Fibroblast of mammary gland (primary cell): ENCODE measurements at regions not wholly inside any gene's neighbourhood (a gene's known extent, or its start where the extent isn't known, plus 50 kb on each side); places are given as distances from the start of the nearest gene placed in this dataset.
"Not testable (repeated sequence)": the region's sequence is repeated elsewhere in the genome, so short reads cannot be mapped to it uniquely, and the experiment has no call there.

Source experiments
- DNase-seq: peaks from one replicate; pipeline ENCODE4 v3.0.0-alpha.2; 2010; ENCODE audit warnings: low read depth
- H3K4me3 ChIP-seq: 2 replicates; pipeline ENCODE4 v1.5.1; 2011; ENCODE audit warnings: low read depth, mild to moderate bottlenecking, low read length, moderate library complexity; ENCODE audit not compliant: control insufficient read depth
- TF ChIP-seq, protein P1 (sequence below): conservative IDR thresholded peaks from 2 replicates; pipeline ENCODE4 v1.5.1; 2011; ENCODE audit warnings: low read depth, low read length, inconsistent platforms; ENCODE audit not compliant: control insufficient read depth, insufficient read depth

DNA sequence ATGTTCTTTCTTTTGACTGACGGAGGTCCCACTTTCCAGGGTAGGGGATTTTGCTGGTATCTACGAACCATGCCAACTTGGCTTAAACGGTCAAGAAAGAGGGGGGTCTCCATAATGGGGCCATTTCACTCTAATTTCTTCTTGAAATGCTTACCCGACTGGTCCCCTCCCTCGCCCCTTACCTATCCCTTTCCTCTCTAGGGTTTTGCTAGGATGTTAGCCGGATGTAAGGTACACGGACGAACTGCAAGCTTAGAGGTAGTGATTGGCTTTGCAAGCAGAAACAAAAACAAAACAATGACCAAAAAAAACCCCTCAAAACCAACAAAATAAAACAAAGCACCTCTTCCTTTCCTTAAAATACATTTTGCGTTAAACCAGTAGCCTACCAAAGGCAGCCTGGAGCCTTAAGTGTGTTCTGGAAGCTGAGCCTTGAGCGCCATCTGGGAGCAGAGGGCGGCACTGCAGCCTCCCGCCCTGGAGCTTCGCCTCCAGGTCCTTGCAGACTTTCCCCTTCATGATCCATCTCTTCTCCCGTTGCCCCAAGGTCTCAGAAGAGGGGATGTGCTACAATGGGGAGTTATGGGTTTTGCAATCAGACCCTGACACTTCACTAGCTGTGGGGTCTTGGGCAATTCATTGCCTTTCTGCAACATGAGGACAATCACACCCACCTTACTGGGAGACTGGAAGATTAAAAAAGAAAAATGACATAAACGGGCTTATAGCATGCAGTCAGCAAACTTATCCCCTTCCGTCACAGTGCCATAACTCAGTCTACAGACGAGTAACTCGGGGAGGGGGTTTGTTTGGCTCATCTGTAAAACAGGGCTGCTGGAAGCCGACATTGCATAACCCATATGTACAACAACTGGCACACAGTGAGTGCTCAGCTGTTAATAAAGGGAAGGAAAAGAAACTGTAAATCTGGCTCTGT is 125.9 kb upstream of the RRN3 start:
- TF ChIP-seq, protein P1, sequence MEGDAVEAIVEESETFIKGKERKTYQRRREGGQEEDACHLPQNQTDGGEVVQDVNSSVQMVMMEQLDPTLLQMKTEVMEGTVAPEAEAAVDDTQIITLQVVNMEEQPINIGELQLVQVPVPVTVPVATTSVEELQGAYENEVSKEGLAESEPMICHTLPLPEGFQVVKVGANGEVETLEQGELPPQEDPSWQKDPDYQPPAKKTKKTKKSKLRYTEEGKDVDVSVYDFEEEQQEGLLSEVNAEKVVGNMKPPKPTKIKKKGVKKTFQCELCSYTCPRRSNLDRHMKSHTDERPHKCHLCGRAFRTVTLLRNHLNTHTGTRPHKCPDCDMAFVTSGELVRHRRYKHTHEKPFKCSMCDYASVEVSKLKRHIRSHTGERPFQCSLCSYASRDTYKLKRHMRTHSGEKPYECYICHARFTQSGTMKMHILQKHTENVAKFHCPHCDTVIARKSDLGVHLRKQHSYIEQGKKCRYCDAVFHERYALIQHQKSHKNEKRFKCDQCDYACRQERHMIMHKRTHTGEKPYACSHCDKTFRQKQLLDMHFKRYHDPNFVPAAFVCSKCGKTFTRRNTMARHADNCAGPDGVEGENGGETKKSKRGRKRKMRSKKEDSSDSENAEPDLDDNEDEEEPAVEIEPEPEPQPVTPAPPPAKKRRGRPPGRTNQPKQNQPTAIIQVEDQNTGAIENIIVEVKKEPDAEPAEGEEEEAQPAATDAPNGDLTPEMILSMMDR, result peak; percentile 65
- peak; percentile 12 for DNase-seq
- H3K4me3 ChIP-seq, result not testable (repeated sequence)

DNA sequence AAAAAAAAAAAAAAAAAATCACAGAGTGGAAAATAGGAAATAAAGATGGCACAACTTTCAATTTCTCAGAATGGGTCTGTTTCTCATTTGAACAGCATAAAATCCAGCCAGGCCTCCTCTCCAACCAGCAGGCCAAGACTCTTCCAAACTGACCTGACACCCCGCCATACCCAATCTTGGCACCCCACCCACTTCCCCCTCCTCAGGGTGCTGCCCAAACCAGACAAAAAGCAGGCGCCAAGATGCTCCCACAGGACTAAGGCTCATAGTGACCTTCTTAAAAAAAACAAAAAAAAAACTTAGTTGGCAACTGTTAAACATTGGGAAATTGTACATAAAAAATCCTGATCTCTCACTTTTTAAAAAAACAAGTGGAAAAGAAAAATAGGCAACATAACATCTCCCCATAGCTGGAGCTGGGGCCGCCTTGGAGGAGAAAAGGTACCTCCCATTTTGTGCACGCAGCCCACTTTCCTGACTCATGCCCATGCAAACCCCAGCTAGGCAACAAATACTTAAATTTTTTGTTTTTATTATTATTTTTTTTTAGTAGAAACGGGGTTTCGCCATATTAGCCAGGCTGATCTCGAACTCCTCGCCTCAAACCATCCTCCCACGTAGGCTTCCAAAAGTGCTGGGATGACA is 124.9 kb upstream of the RRN3 start:
- peak; percentile 2 for DNase-seq
- H3K4me3 ChIP-seq, result not testable (repeated sequence)

DNA sequence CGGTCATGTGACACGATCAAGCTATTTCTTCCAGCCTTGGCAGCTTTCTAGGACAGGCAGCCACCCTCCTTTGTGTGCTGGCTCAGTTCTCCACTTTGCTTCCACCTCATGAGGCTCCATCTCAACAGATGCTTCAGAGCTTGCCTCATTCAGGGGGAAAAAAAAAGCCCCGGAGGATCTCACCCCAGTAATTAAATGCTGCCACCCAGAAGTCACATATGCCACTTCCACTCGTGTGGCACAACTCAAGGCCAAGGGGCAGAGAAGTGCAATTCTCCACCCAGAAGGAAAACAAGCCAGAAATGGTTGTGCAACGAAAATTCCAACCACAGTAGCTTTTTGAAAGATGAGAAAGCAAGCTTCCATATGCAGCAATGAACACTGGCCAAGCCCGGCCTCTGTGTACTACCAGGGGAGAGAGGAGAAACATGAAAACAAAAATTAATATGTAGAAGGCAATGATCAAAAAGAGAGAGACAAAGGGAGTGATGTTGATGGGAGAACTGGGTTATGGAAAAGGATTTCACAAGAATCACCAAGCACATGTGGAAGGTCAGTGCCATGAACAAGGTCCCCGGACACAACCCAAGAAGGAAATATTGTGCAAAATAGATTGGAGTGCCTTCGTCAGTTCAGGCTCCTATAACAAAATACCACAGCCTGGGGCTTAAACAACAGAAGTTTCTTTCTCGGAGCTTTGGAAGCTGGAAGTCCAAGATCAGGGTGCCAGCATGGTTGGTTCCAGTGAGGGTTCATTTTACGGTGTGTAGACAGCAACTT is 113.3 kb upstream of the RRN3 start:
- DNase-seq, result peak; percentile 42
- not testable (repeated sequence) for H3K4me3 ChIP-seq

DNA sequence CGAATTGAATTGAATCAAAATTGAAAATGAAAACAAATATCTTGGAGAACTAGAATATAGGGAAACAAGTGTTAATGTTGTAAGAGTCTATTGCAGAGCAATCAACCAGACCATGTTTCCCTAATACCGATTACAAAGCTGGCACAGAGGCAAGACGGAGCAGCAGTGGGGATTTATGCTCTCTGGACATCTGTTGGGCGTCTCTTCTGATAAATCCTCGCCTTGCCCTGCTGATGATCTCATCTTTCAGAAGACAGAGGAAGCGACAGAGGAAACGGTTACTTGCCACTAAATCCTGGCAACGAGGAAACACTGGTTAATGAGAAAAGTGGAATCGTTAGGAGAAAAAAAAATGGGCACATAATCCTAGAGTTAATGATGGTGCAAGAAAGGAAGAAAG is 112.4 kb upstream of the RRN3 start:
- not testable (repeated sequence) for H3K4me3 ChIP-seq
- peak; percentile 43 for DNase-seq

DNA sequence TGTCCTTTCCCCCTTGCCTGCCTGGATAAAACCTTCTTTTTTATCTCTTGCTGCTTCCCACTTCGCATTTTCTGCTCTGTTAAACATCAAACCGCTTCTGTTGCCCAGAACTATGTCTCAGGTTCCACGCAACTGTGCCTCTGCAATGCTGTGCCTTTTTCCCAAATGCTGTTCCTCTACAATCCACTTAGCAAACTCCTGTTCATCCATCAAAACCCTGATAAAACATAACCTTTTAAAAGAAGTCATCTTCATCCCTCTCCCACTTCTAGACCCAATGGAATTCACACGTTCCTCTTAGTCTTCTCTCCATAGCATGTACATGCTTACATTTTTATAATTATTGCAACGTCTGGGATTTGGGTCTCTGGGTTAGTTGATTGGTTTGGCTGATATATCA is 111.9 kb upstream of the RRN3 start:
- not testable (repeated sequence) for DNase-seq, H3K4me3 ChIP-seq

DNA sequence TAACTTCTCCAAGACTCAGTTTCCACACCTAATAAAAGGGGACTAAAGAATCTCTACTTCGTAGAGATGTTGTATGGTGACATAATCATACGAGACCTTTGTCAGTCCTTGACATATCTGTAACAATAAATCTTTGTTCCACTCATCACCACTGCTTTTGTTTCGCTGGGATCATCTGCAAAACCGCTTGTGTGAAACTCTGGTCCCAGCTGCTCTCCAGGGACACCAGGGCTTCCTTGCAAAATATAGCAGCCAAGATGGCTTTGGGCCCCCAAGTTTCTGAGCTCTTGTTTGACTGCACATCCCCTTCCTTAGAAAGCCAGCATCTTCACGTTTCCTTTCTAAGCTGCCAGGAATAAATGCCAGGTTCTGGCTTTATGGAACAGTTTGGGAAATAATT is 110.5 kb upstream of the RRN3 start:
- not testable (repeated sequence) for H3K4me3 ChIP-seq, DNase-seq

DNA sequence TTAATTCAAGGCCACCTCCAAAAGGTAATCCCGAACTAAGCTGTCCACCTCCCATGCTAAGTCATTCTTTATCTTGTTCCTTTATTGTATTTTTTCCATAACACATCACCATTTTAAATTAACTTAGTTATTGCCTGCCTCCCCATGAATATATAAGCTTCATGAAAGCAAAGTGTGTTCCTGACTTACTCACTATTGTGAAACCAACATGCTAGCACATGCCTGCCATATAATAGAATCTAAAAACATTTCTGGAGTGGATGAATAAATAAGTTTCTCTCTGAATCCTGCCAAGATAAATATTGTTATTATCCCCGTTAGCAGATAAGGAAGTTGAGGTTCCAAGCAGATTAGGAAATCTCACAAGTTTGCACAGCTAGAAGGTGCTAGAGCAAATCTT is 98.7 kb upstream of the RRN3 start:
- not testable (repeated sequence) for DNase-seq

DNA sequence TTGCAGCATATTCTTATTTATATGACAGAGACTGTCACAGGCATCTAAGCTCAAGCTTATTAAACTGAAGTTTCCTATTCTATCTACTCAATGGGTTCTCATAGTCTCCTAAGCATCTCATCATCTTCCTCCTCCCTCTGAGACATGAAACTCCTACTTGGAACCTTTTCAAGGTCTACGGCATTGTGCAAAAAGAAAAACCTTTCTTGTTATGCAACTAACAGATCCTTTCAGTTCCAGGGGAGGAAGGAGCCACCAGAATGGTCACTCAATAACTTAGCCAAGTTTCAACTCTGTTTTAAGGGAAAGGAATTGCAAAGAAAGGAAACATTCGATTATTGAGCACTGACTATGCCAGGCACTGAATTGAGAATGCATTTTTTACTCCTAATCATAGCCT is 98.1 kb upstream of the RRN3 start:
- DNase-seq, H3K4me3 ChIP-seq: not testable (repeated sequence)

More for the DNA sequence above, 98.7 kb upstream of the RRN3 start:
- not testable (repeated sequence) for H3K4me3 ChIP-seq

DNA sequence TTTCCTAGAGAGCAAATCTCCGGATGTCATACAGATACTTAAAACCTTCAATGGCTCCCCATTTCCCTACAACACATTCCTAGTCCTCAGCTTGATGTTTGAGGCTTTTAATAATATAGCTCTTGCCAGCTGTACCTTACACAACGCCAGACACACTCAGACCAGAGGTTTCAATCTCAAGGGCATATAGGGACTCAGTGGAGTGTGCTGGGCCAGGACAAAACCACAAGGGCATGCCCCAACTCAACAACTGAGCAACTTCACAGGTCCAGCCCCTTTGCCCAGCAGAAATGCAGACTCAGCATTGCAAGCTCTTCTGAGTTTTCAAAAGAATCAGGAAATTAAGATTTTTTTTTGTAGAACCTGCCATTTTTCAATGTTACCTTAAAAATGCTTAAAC is 95.4 kb upstream of the RRN3 start:
- not testable (repeated sequence) for DNase-seq

More for the DNA sequence above, 95.4 kb upstream of the RRN3 start:
- not testable (repeated sequence) for H3K4me3 ChIP-seq
